CD4-positive, CD25-positive, alpha-beta regulatory T cell (primary cell): ENCODE measurements at regions not wholly inside any gene's neighbourhood (a gene's known extent, or its start where the extent isn't known, plus 50 kb on each side); places are given as distances from the start of the nearest gene placed in this dataset.

Source experiments
- ATAC-seq, 2 donors: fragments of 150-1000 bp; cut with Tn5 transposase; one replicate each; pipeline ENCODE4 v1.10.0; 2021; ENCODE audit warnings: low read depth in 2 of 2, moderate number of reproducible peaks in 2 of 2, moderate library complexity in 1 of 2
- DNase-seq, 3 donors: peaks; one replicate each; pipeline versions ENCODE4 v3.0.0 to v3.0.0-alpha.2; 2012 to 2022; ENCODE audit warnings: mixed read lengths in 1 of 3
- H3K27ac ChIP-seq: one replicate; pipeline ENCODE4 v1.7.0; 2013; ENCODE audit warnings: mild to moderate bottlenecking, low read length; ENCODE audit not compliant: insufficient read depth, poor library complexity, severe bottlenecking
- H3K27me3 ChIP-seq: one replicate; pipeline ENCODE4 v1.7.0; 2013; ENCODE audit warnings: low read length; ENCODE audit not compliant: control insufficient read depth, insufficient read depth
- H3K36me3 ChIP-seq: one replicate; pipeline ENCODE4 v1.7.0; 2013; ENCODE audit warnings: mild to moderate bottlenecking, low read length, moderate library complexity; ENCODE audit not compliant: control insufficient read depth, insufficient read depth
- H3K4me1 ChIP-seq: 2 replicates; pipeline ENCODE4 v1.7.0; 2013; ENCODE audit warnings: mild to moderate bottlenecking, low read length; ENCODE audit not compliant: insufficient read depth, control insufficient read depth, poor library complexity, severe bottlenecking
- H3K4me3 ChIP-seq: one replicate; pipeline ENCODE4 v1.7.0; 2013; ENCODE audit warnings: low read depth, mild to moderate bottlenecking, low read length, moderate library complexity
- H3K9me3 ChIP-seq, 2 experiments: 1 replicate in 1 of 2; 2 replicates in 1 of 2; pipeline ENCODE4 v1.7.0; 2013; ENCODE audit warnings: low read length in 2 of 2, mild to moderate bottlenecking in 1 of 2, moderate library complexity in 1 of 2; ENCODE audit not compliant: control insufficient read depth in 2 of 2
- H3K27ac Mint-ChIP-seq, 3 donors: one replicate each; pipeline ENCODE4 v1.8.0; 2020 to 2022; ENCODE audit warnings: mild to moderate bottlenecking in 3 of 3, mixed read lengths in 3 of 3, moderate library complexity in 2 of 3
- H3K27me3 Mint-ChIP-seq: one replicate; pipeline ENCODE4 v1.8.0; 2022; ENCODE audit warnings: mild to moderate bottlenecking, mixed read lengths
- H3K36me3 Mint-ChIP-seq: one replicate; pipeline ENCODE4 v1.8.0; 2020; ENCODE audit warnings: mixed read lengths
- H3K4me1 Mint-ChIP-seq, 4 donors: one replicate each; pipeline ENCODE4 v1.8.0; 2020 to 2022; ENCODE audit warnings: mixed read lengths in 4 of 4, mild to moderate bottlenecking in 1 of 4
- H3K4me3 Mint-ChIP-seq, 4 donors: one replicate each; pipeline ENCODE4 v1.8.0; 2020 to 2022; ENCODE audit warnings: mild to moderate bottlenecking in 4 of 4, mixed read lengths in 4 of 4, moderate library complexity in 3 of 4
- H3K9me3 Mint-ChIP-seq, 7 donors: one replicate each; pipeline ENCODE4 v1.8.0; 2020 to 2022; ENCODE audit warnings: mixed read lengths in 7 of 7, mild to moderate bottlenecking in 3 of 7, moderate library complexity in 2 of 7

DNA sequence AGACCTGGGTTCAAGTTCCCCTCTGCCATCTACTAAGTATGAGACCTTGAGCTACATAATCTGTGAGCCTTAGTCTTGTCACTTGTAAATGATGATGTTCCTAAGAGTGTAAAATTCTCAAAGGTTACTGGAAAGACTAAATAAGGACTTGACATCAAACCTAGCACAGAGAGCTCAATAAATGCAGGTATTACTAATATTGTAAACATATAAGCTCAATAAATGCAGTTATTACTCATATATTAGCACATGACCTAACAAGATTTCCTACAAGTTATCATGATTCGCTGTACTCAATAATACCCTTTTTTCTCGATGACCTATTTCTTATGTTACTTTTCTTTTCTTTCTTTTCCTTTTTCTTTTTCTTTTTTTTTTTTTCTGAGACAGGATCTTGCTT lies 174.9 kb downstream of the ZNF281 start:
- Histone ChIP-seq H3K9me3 (no peaks in the 10 kb centered on the region), H3K27me3 (peaks cover 1% of the 10 kb centered on the region), H3K27ac (no peak overlapping the region), H3K36me3 (no peaks in the 10 kb centered on the region), H3K4me1 (no peaks in the 10 kb centered on the region), H3K4me3 (no peak overlapping the region)
- Mint-ChIP-seq H3K4me3 (no peak overlapping the region), H3K9me3 (peaks cover 0 to 3% (median 0%) of the 10 kb centered on the region in 7 donors), H3K36me3 (no peaks in the 10 kb centered on the region), H3K4me1 (no peaks in the 10 kb centered on the region), H3K27ac (no peak overlapping the region), H3K27me3 (peaks cover 35% of the 10 kb centered on the region)
- ATAC-seq (no peak), DNase-seq (no peak)

DNA sequence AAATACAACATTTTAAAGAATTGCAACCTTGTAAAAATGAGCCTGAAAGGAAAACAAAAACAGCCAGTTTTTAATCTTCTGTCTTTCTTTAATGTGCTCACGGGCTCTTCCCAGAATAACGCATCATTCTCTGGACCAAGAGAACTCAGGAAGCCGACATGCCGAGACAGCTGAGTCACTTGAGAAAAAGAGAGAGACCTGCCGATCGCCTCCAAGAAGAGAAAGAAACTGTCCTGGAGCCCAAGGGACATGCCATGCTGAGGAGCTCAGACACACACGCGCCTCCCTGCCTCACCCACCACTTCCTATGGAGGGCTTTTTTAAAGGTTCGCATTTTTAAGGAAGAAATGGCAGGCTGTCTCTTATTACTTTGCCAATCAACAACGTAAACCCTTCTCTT lies 176.4 kb downstream of the ZNF281 start:
- Histone ChIP-seq H3K27ac (no peak overlapping the region), H3K27me3 (no peaks in the 10 kb centered on the region), H3K9me3 (no peaks in the 10 kb centered on the region), H3K36me3 (no peaks in the 10 kb centered on the region), H3K4me3 (no peak overlapping the region), H3K4me1 (no peaks in the 10 kb centered on the region)
- peak overlapping the region in 1 of 3 donors; percentile 5 for H3K27ac Mint-ChIP-seq
- peaks cover 0 to under 1% (median 0%) of the 10 kb centered on the region in 4 donors for H3K4me1 Mint-ChIP-seq
- no peak for ATAC-seq
- peaks cover 29% of the 10 kb centered on the region for H3K27me3 Mint-ChIP-seq
- H3K4me3 Mint-ChIP-seq, result no peak overlapping the region
- no peak for DNase-seq
- peaks cover 0 to 3% (median 0%) of the 10 kb centered on the region in 7 donors for H3K9me3 Mint-ChIP-seq
- H3K36me3 Mint-ChIP-seq, result no peaks in the 10 kb centered on the region

DNA sequence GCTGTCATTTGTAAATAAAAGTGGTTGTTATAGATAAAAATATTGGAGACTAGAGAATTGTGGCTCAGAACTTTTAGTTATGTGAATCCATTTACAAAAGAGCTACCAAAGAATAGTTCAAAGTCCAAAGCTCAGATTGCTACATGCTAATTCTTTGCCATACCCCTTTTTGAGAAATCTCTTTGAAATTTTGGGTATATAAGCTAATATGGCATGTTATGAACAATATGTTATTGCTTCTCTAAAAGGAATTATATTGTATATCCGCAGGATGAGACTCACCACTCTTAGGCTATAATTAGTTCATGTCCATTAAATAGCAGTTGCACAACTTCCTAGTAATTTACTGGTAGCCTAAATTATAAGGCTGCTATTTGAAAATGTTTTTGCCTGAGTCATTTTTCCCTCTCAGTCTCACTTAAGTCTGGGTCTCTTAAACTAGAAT lies 178.0 kb downstream of the ZNF281 start:
- Mint-ChIP-seq H3K4me3 (no peak overlapping the region), H3K27ac (no peak overlapping the region), H3K9me3 (no peaks in the 10 kb centered on the region), H3K4me1 (peaks cover 4 to 12% (median 9%) of the 10 kb centered on the region in 4 donors), H3K36me3 (no peaks in the 10 kb centered on the region), H3K27me3 (peaks cover 25% of the 10 kb centered on the region)
- no peak overlapping the region for H3K27ac ChIP-seq
- no peak overlapping the region for H3K4me3 ChIP-seq
- H3K9me3 ChIP-seq, result no peaks in the 10 kb centered on the region
- no peaks in the 10 kb centered on the region for H3K27me3 ChIP-seq
- ATAC-seq, result no peak
- H3K4me1 ChIP-seq, result peaks cover 1% of the 10 kb centered on the region
- no peak for DNase-seq
- H3K36me3 ChIP-seq, result no peaks in the 10 kb centered on the region

DNA sequence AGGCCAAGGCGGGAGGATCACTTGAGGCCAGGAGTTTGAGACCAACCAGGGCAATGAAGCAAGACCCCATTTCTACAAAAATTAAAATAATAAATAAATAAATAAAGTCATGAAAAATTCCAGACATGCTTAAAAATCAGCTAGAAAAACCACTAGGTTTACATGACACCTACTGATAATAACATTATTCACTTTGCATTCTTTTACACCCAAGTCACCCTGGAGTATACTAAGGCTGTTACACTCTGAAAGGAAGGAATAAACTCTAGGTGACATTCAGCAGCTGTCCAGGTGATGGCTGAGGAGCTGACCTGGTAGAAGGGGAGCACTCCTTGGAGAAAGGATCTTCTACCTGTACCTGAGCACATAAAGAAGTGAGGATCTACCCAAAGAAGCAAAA lies 179.2 kb downstream of the ZNF281 start:
- H3K27ac Mint-ChIP-seq, result no peak overlapping the region
- peaks cover 13 to 23% (median 19%) of the 10 kb centered on the region in 4 donors for H3K4me1 Mint-ChIP-seq
- no peak overlapping the region for H3K27ac ChIP-seq
- no peak overlapping the region for H3K4me3 ChIP-seq
- H3K4me1 ChIP-seq, result peaks cover 13% of the 10 kb centered on the region
- H3K27me3 Mint-ChIP-seq, result peaks cover 18% of the 10 kb centered on the region
- no peaks in the 10 kb centered on the region for H3K27me3 ChIP-seq
- no peak overlapping the region for H3K4me3 Mint-ChIP-seq
- H3K9me3 ChIP-seq, result no peaks in the 10 kb centered on the region
- no peaks in the 10 kb centered on the region for H3K36me3 ChIP-seq
- H3K36me3 Mint-ChIP-seq, result no peaks in the 10 kb centered on the region
- no peak for DNase-seq
- no peaks in the 10 kb centered on the region for H3K9me3 Mint-ChIP-seq
- ATAC-seq, result no peak

DNA sequence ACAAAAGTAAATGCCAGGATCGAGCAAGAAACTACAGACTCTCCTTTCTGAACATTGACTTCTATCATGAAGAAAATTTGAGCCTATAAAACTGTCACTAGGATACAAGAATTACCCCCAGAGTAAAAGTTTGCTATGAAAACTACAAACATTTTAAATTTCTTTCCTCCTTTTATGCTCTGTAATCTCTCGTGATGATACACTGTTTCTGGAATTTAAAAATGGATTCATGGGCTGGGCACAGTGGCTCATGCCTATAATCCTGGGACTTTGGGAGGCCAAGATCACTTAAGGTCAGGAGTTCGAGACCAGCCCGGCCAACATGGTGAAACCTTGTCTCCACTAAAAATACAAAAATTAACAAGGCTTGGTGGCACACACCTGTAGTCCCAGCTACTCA lies 181.3 kb downstream of the ZNF281 start:
- Mint-ChIP-seq H3K9me3 (no peaks in the 10 kb centered on the region), H3K27ac (peak overlapping the region in 1 of 3 donors; percentile 33), H3K27me3 (peaks cover 8% of the 10 kb centered on the region), H3K36me3 (no peaks in the 10 kb centered on the region), H3K4me3 (no peak overlapping the region), H3K4me1 (peaks cover 19 to 33% (median 26%) of the 10 kb centered on the region in 4 donors)
- no peak for DNase-seq
- no peaks in the 10 kb centered on the region for H3K27me3 ChIP-seq
- H3K4me3 ChIP-seq, result no peak overlapping the region
- H3K4me1 ChIP-seq, result peaks cover 18% of the 10 kb centered on the region
- H3K36me3 ChIP-seq, result no peaks in the 10 kb centered on the region
- H3K27ac ChIP-seq, result no peak overlapping the region
- no peaks in the 10 kb centered on the region for H3K9me3 ChIP-seq
- ATAC-seq, result no peak

DNA sequence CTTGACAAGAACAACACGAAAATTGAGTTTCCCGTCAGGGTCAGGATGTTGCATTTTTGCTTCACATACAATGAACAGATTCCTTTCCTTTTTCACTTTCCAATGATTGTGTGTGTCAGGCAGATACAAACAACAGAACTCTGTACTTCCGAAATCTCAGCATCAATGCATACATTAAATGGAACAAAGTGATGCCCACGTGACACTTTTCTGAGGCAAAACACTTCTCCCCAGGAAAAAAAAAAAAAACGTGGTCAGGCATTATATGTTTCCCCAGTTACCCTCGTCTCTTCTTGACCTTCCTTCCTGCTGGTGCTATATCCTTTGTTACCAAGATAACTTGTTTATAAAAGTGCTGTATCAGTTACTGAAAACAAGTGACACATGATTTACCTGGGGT lies 181.8 kb downstream of the ZNF281 start:
- no peaks in the 10 kb centered on the region for H3K36me3 ChIP-seq
- Mint-ChIP-seq H3K27ac (peak overlapping the region in 1 of 3 donors; percentile 33), H3K9me3 (no peaks in the 10 kb centered on the region), H3K27me3 (peaks cover 11% of the 10 kb centered on the region), H3K4me1 (peaks cover 19 to 33% (median 26%) of the 10 kb centered on the region in 4 donors), H3K36me3 (no peaks in the 10 kb centered on the region), H3K4me3 (no peak overlapping the region)
- H3K27ac ChIP-seq, result no peak overlapping the region
- H3K4me1 ChIP-seq, result peaks cover 18% of the 10 kb centered on the region
- no peaks in the 10 kb centered on the region for H3K27me3 ChIP-seq
- no peaks in the 10 kb centered on the region for H3K9me3 ChIP-seq
- no peak overlapping the region for H3K4me3 ChIP-seq
- DNase-seq, result no peak
- no peak for ATAC-seq
